GM12878 (cell line): ENCODE measurements at regions not wholly inside any gene's neighbourhood (a gene's known extent, or its start where the extent isn't known, plus 50 kb on each side); places are given as distances from the start of the nearest gene placed in this dataset.

Experiments used
- ATAC-seq: fragments of 200-7000 bp; cut with Tn5 transposase; 3 replicates; pipeline ENCODE4 v1.9.1; 2020; ENCODE audit warnings: mild to moderate bottlenecking, moderate library complexity
- BruUV-seq: library from RNA; stranded (reverse); fragments of 400-500 nt; replicated peaks from 2 replicates; lab custom pipeline; 2021; lab: Mats Ljungman, UMichigan
- CTCF ChIA-PET: fragments of 300-600 bp; sonication (Branson Sonifier 250); formaldehyde crosslinking; extraction: SDS; loops from one replicate; lab custom pipeline; 2021; ENCODE audit warnings: inconsistent platforms; lab: Yijun Ruan, JAX
- POLR2A ChIA-PET: fragments of 350-600 bp; formaldehyde crosslinking; extraction: SDS; loops from one replicate; lab custom pipeline; 2021; ENCODE audit warnings: inconsistent platforms; lab: Charles Lee
- RAD21 ChIA-PET: fragments of 300-600 bp; sonication (Branson Sonifier 250); formaldehyde crosslinking; loops from one replicate; lab custom pipeline; 2023; ENCODE audit warnings: antibody characterized with exemption; ENCODE audit not compliant: unreplicated experiment; lab: Charles Lee
- SMC1A ChIA-PET: fragments of 300-600 bp; sonication (Branson Sonifier 250); formaldehyde crosslinking; loops from one replicate; lab custom pipeline; 2023; ENCODE audit not compliant: unreplicated experiment, uncharacterized antibody; lab: Charles Lee
- DNase-seq: peaks from one replicate; pipeline ENCODE4 v3.0.0-alpha.2; 2011; ENCODE audit warnings: low read depth, low spot score
- FAIRE-seq: peaks from 3 replicates; lab custom pipeline; 2011; peaks lifted over from hg19 to GRCh38; lab: Jason Lieb, UNC
- H2AFZ ChIP-seq: 2 replicates; pipeline ENCODE4 v1.6.0; 2011; ENCODE audit warnings: low read depth, low read length, control low read depth; ENCODE audit not compliant: control insufficient read depth
- H3K27ac ChIP-seq: 2 replicates; pipeline ENCODE4 v1.5.1; 2011; ENCODE audit warnings: control low read depth; ENCODE audit not compliant: control insufficient read depth, insufficient read depth
- H3K27me3 ChIP-seq, 2 experiments: replicated peaks in 1 of 2; 2 replicates each; pipeline versions ENCODE4 v1.6.0 to v1.6.1; 2011; ENCODE audit warnings: low read length in 1 of 2; ENCODE audit not compliant: control insufficient read depth in 2 of 2, insufficient read depth in 2 of 2
- H3K36me3 ChIP-seq, 2 experiments: 2 replicates each; pipeline ENCODE4 v1.5.1; 2011; ENCODE audit warnings: low read length in 1 of 2; ENCODE audit not compliant: control insufficient read depth in 2 of 2, insufficient read depth in 2 of 2
- H3K4me1 ChIP-seq: 2 replicates; pipeline ENCODE4 v1.6.1; 2011; ENCODE audit warnings: mild to moderate bottlenecking, low read length, moderate library complexity, mixed read lengths; ENCODE audit not compliant: control insufficient read depth, insufficient read depth
- H3K4me2 ChIP-seq: 2 replicates; pipeline ENCODE4 v1.6.0; 2011; ENCODE audit warnings: control low read depth; ENCODE audit not compliant: control insufficient read depth, insufficient read depth
- H3K4me3 ChIP-seq: fragments of 200-600 bp; sonication (generic); 2 replicates; pipeline ENCODE4 v1.5.1; 2016
- H3K79me2 ChIP-seq: 2 replicates; pipeline ENCODE4 v1.6.0; 2011; ENCODE audit warnings: low read length; ENCODE audit not compliant: control insufficient read depth, insufficient read depth
- H3K9ac ChIP-seq: 2 replicates; pipeline ENCODE4 v1.8.0; 2011; ENCODE audit warnings: low read length, control low read depth, mixed read lengths; ENCODE audit not compliant: control insufficient read depth, insufficient read depth
- H3K9me3 ChIP-seq: replicated peaks from 3 replicates; pipeline ENCODE4 v1.5.1; 2011; ENCODE audit warnings: mild to moderate bottlenecking, low read length; ENCODE audit not compliant: control insufficient read depth, insufficient read depth
- H4K20me1 ChIP-seq: 2 replicates; pipeline ENCODE4 v1.6.0; 2011; ENCODE audit not compliant: control insufficient read depth, insufficient read depth
- E2F8 ChIP-seq: fragments of 450-650 bp; IDR thresholded peaks from 2 replicates; pipeline ENCODE4 v1.6.1; 2018; ENCODE audit warnings: mild to moderate bottlenecking, low read depth, moderate library complexity; ENCODE audit not compliant: partially characterized antibody
- HDAC6 ChIP-seq: fragments of 200-600 bp; sonication (generic); IDR thresholded peaks from one replicate; pipeline ENCODE4 v1.8.0; 2017; ENCODE audit warnings: antibody characterized with exemption; ENCODE audit not compliant: unreplicated experiment
- JUNB ChIP-seq: IDR thresholded peaks from 2 replicates; pipeline ENCODE4 v1.6.1; 2016; ENCODE audit warnings: antibody characterized with exemption, mild to moderate bottlenecking
- NR2C2 ChIP-seq: IDR thresholded peaks from 2 replicates; pipeline ENCODE4 v1.6.1; 2011; ENCODE audit warnings: borderline replicate concordance, low read depth; ENCODE audit not compliant: control insufficient read depth, insufficient read length
- TBL1XR1 ChIP-seq: IDR thresholded peaks from 2 replicates; pipeline ENCODE4 v1.6.1; 2012; ENCODE audit warnings: low read depth, low read length, improper control_type of control experiment
- WRNIP1 ChIP-seq: IDR thresholded peaks from 2 replicates; pipeline ENCODE4 v1.6.1; 2011; ENCODE audit warnings: low read depth, low read length, improper control_type of control experiment, borderline replicate concordance
- ZBTB11 ChIP-seq: fragments of 450-650 bp; formaldehyde crosslinking; IDR thresholded peaks from 2 replicates; pipeline ENCODE4 v1.5.0; 2022; ENCODE audit warnings: mild to moderate bottlenecking, missing genetic modification characterization
- ZNF274 ChIP-seq: IDR thresholded peaks from one replicate; pipeline ENCODE4 v1.8.0; 2011; ENCODE audit not compliant: insufficient read length, insufficient read depth
- WGBS: methylation state at CpG from one replicate; pipeline ENCODE4 v1.1.6; 2016; ENCODE audit warnings: low lambda C conversion rate; ENCODE audit not compliant: insufficient replicate concordance, insufficient coverage; ENCODE audit errors: missing lambda C conversion rate; 5-methylcytosine and 5-hydroxymethylcytosine counted together
- in situ Hi-C: fragments of 300-500 bp; cut with MboI; formaldehyde crosslinking; loops from 9 replicates; pipeline ENCODE4 v1.14.3; 2018; ENCODE audit warnings: mixed read lengths
- intact Hi-C: fragments of 100-400 bp; cut with micrococcal nuclease; formaldehyde crosslinking; loops from one replicate; pipeline ENCODE4 v1.14.2; 2022; ENCODE audit not compliant: unreplicated experiment
- TF ChIP-seq, protein P1 (sequence below): IDR thresholded peaks from 2 replicates; pipeline ENCODE4 v1.6.1; 2011; ENCODE audit warnings: mild to moderate bottlenecking, low read depth, low read length, moderate library complexity; ENCODE audit not compliant: insufficient replicate concordance
- TF ChIP-seq, protein P2 (sequence below): fragments of 450-650 bp; IDR thresholded peaks from 2 replicates; pipeline ENCODE4 v1.6.1; 2017; ENCODE audit warnings: mild to moderate bottlenecking, moderate library complexity

- TF ChIP-seq E2F8 = no peak
- TF ChIP-seq, all 136 proteins: peak for 0
These were observed 165.8 kb upstream of the EPB41L3 start (continued) for GRCh38 chr18:5709476-5710095.

DNA sequence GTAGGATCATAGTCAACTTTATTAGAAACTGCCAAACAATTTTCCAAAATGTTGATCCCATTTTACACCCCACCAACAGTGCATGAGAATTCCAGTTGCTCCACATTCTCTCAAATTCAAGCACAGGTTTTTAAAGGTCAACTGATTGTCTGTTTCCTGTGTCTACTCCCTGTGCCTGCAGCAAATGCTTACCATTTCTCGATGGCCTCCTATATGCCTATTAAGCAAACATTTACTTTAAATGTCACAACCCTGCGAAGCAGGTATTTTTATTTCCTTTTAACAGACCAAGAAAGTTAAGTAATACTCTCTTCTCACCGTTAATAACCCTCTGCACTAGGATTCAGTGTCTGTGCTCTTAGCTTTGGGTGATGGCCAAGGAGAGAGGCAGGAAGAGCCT, 163.8 kb upstream of the EPB41L3 start:
- ATAC-seq = no peak
- TF ChIP-seq, protein P1, sequence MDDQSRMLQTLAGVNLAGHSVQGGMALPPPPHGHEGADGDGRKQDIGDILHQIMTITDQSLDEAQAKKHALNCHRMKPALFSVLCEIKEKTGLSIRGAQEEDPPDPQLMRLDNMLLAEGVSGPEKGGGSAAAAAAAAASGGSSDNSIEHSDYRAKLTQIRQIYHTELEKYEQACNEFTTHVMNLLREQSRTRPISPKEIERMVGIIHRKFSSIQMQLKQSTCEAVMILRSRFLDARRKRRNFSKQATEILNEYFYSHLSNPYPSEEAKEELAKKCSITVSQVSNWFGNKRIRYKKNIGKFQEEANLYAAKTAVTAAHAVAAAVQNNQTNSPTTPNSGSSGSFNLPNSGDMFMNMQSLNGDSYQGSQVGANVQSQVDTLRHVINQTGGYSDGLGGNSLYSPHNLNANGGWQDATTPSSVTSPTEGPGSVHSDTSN = no peak
- no peak for TF ChIP-seq JUNB
- TF ChIP-seq WRNIP1 = no peak
- TF ChIP-seq HDAC6 = no peak
- TF ChIP-seq, protein P2, sequence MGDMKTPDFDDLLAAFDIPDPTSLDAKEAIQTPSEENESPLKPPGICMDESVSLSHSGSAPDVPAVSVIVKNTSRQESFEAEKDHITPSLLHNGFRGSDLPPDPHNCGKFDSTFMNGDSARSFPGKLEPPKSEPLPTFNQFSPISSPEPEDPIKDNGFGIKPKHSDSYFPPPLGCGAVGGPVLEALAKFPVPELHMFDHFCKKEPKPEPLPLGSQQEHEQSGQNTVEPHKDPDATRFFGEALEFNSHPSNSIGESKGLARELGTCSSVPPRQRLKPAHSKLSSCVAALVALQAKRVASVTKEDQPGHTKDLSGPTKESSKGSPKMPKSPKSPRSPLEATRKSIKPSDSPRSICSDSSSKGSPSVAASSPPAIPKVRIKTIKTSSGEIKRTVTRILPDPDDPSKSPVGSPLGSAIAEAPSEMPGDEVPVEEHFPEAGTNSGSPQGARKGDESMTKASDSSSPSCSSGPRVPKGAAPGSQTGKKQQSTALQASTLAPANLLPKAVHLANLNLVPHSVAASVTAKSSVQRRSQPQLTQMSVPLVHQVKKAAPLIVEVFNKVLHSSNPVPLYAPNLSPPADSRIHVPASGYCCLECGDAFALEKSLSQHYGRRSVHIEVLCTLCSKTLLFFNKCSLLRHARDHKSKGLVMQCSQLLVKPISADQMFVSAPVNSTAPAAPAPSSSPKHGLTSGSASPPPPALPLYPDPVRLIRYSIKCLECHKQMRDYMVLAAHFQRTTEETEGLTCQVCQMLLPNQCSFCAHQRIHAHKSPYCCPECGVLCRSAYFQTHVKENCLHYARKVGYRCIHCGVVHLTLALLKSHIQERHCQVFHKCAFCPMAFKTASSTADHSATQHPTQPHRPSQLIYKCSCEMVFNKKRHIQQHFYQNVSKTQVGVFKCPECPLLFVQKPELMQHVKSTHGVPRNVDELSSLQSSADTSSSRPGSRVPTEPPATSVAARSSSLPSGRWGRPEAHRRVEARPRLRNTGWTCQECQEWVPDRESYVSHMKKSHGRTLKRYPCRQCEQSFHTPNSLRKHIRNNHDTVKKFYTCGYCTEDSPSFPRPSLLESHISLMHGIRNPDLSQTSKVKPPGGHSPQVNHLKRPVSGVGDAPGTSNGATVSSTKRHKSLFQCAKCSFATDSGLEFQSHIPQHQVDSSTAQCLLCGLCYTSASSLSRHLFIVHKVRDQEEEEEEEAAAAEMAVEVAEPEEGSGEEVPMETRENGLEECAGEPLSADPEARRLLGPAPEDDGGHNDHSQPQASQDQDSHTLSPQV = no peak
- no peak for TF ChIP-seq ZBTB11
- TF ChIP-seq NR2C2 = no peak
- no peak for TF ChIP-seq TBL1XR1
- no peak for TF ChIP-seq ZNF274

More for the DNA sequence above, 163.8 kb upstream of the EPB41L3 start:
- Histone ChIP-seq H4K20me1 (no peaks in the 10 kb centered on the region), H3K27ac (no peak overlapping the region), H3K79me2 (no peaks in the 10 kb centered on the region), H3K4me3 (no peak overlapping the region), H3K4me2 (no peak overlapping the region), H3K9ac (no peak overlapping the region), H2AFZ (no peak overlapping the region), H3K27me3 (no peaks in the 10 kb centered on the region), H3K36me3 (no peaks in the 10 kb centered on the region), H3K4me1 (no peaks in the 10 kb centered on the region), H3K9me3 (no peaks in the 10 kb centered on the region)
- in situ Hi-C loops (no loop called here), intact Hi-C loops (no loop called here)
- ChIA-PET POLR2A (no interaction called here), RAD21 (no interaction called here), CTCF (no interaction called here), SMC1A (no interaction called here)
- 0% methylated on average over 3 of the region's 3 CpGs for WGBS
- FAIRE-seq (no peak), DNase-seq (no peak)
- BruUV-seq = no TSS peak
